Stomach (tissue), 4 donors: ENCODE measurements at regions not wholly inside any gene's neighbourhood (a gene's known extent, or its start where the extent isn't known, plus 50 kb on each side); places are given as distances from the start of the nearest gene placed in this dataset.

Experiments used
- POLR2A ChIP-seq, 4 donors: fragments of 450-650 bp; IDR thresholded peaks; one replicate each; pipeline ENCODE4 v1.6.1; 2016; ENCODE audit warnings: antibody characterized with exemption in 4 of 4, control low read depth in 2 of 4, mild to moderate bottlenecking in 1 of 4, moderate library complexity in 1 of 4
- POLR2AphosphoS5 ChIP-seq, 3 donors: sonication (generic); formaldehyde crosslinking; IDR thresholded peaks; one replicate each; pipeline ENCODE4 v1.6.1; 2016; ENCODE audit warnings: antibody characterized with exemption in 3 of 3
- TF ChIP-seq, protein P1 (sequence below), 7 experiments: fragments of 450-650 bp in 4 of 7; fragments of 200-600 bp in 3 of 7; sonication (generic) in 3 of 7; IDR thresholded peaks; one replicate each; pipeline ENCODE4 v1.5.1; 2016 to 2019; ENCODE audit warnings: antibody characterized with exemption in 7 of 7, control low read depth in 2 of 7, mild to moderate bottlenecking in 1 of 7

DNA sequence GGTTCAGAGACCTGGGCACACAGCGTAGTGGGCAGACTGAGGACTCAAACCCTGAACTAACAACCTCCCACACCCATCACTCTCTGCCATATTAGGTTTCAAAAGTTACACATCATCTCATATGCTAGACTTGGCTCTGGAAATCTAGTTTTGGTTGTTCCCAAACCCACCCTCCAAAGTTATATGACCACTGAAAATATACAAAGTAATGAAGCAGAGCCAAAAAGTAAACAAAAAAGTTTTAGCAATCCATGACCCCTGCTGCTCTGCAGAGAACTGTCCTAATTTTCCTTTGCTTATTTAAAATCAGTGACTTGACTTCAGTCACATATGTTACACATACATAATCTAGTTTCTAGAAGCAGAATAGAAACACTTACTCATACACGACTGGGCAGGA lies 155.6 kb upstream of the TAS2R1 start:
- TF ChIP-seq POLR2AphosphoS5 (IDR thresholded peaks at IDR 0.05) (no peak), POLR2A (IDR thresholded peaks at IDR 0.05) (no peak)
- TF ChIP-seq, protein P1, sequence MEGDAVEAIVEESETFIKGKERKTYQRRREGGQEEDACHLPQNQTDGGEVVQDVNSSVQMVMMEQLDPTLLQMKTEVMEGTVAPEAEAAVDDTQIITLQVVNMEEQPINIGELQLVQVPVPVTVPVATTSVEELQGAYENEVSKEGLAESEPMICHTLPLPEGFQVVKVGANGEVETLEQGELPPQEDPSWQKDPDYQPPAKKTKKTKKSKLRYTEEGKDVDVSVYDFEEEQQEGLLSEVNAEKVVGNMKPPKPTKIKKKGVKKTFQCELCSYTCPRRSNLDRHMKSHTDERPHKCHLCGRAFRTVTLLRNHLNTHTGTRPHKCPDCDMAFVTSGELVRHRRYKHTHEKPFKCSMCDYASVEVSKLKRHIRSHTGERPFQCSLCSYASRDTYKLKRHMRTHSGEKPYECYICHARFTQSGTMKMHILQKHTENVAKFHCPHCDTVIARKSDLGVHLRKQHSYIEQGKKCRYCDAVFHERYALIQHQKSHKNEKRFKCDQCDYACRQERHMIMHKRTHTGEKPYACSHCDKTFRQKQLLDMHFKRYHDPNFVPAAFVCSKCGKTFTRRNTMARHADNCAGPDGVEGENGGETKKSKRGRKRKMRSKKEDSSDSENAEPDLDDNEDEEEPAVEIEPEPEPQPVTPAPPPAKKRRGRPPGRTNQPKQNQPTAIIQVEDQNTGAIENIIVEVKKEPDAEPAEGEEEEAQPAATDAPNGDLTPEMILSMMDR (IDR thresholded peaks at IDR 0.05): no peak
